ENCODE measurements at regions not wholly inside any gene's neighbourhood (a gene's known extent, or its start where the extent isn't known, plus 50 kb on each side); places are given as distances from the start of the nearest gene placed in this dataset.

DNA sequence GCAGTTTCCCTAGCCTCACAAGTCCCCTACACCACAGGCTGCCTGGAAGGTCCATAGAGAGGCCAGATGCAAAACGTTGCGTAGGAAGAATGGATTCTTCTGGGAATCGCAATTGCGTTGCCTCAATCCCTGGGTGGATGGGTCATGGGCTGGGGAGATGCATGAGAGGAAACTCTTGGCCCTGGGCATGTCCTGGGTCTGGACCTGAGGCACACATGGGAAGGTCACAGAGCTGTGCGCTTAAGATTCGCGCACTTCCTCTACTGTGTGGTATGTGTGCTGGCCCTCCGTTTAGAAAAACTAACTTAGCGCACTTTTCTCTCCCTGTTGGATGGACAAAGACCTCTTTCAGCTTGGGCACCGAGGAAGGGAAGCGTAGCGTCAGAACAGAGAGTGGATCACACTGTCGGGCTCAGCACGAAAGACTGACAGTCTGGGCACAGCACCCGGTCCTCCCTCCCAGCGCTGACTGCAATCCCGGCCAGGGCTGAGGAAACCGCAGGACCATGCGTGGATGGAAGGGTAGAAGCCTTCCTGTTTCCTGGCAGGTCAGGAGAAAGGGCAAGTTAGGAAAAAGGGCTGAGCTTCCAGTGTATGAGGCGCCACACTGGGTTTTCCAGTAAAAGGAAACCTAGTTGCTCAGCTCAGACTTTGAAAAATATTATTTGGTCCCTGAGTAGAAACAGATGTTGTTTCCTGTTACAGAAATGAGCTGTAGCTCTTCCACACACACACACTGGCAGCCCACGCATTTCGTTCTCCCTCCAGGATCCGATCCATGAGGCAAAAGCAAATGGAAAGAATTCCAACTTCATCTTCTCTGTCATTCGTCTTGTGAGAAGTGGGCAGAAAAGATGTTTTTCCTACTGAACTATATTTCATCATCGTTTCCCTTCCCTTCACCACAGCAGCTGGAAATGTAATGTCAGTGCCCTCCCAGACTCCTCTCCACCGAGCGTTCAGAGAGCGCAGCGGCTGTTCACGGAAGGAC, 86.0 kb downstream of the ING1 start:
- Histone ChIP-seq H3K36me3 (no peaks in the 10 kb centered on the region), H3K27me3 (peaks cover 0 to 48% (median 0%) of the 10 kb centered on the region in 4 donors), H3K27ac (replicated peaks in 1 of 4) (peak overlapping the region; percentile 29 to 58 (median 56)), H3K4me3 (peak overlapping the region; percentile 9 to 41 (median 30)), H3K9me3 (no peaks in the 10 kb centered on the region), H3K4me1 (peaks cover 0 to 21% (median 15%) of the 10 kb centered on the region in 4 donors)
- WGBS, result 28% methylated on average over 29 of the region's 30 CpGs
- TF ChIP-seq POLR2A (IDR thresholded peaks at IDR 0.05; ENCODE audit: low read depth), result no peak
- no peak for TF ChIP-seq EP300 (IDR thresholded peaks at IDR 0.05)
- TF ChIP-seq, protein P1, sequence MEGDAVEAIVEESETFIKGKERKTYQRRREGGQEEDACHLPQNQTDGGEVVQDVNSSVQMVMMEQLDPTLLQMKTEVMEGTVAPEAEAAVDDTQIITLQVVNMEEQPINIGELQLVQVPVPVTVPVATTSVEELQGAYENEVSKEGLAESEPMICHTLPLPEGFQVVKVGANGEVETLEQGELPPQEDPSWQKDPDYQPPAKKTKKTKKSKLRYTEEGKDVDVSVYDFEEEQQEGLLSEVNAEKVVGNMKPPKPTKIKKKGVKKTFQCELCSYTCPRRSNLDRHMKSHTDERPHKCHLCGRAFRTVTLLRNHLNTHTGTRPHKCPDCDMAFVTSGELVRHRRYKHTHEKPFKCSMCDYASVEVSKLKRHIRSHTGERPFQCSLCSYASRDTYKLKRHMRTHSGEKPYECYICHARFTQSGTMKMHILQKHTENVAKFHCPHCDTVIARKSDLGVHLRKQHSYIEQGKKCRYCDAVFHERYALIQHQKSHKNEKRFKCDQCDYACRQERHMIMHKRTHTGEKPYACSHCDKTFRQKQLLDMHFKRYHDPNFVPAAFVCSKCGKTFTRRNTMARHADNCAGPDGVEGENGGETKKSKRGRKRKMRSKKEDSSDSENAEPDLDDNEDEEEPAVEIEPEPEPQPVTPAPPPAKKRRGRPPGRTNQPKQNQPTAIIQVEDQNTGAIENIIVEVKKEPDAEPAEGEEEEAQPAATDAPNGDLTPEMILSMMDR (IDR thresholded peaks at IDR 0.05), result no peak
- no peak for TF ChIP-seq POLR2AphosphoS5 (IDR thresholded peaks at IDR 0.05)
- no peak for DNase-seq (ENCODE audit: extremely low spot score)
- intact Hi-C loops (cut with DNase I), result no loop called here

DNA sequence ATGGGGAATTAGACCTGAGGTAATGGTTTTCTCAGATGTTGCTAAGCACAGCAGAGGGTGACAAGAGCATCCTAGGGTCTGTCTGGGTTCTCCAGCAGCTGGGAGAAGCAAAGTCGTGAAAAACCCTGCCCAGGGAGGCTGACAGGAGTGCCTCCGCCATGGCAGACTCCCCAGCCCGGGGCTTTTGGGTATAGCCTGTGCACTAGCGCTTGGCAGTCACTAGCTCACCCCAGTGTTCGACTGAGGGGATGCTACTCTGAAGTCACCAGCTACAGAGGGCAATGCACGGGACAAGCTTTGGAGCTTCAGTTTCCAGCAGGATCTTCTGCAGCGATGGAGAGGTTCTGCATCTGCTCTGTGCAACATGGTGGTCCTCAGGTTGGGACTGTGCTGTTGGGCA, 87.5 kb downstream of the ING1 start:
- peaks cover 0 to 21% (median 15%) of the 10 kb centered on the region in 4 donors for H3K4me1 ChIP-seq
- 93% methylated on average over 5 of the region's 7 CpGs for WGBS
- intact Hi-C loops (cut with DNase I), result no loop called here
- H3K36me3 ChIP-seq, result no peaks in the 10 kb centered on the region
- no peak overlapping the region for H3K4me3 ChIP-seq
- H3K9me3 ChIP-seq, result no peaks in the 10 kb centered on the region
- TF ChIP-seq POLR2AphosphoS5 (IDR thresholded peaks at IDR 0.05) (no peak), POLR2A (IDR thresholded peaks at IDR 0.05; ENCODE audit: low read depth) (no peak), EP300 (IDR thresholded peaks at IDR 0.05) (no peak)
- TF ChIP-seq, protein P1 (IDR thresholded peaks at IDR 0.05), result no peak
- no peak for DNase-seq (ENCODE audit: extremely low spot score)
- H3K27ac ChIP-seq (replicated peaks in 1 of 4), result no peak overlapping the region
- peaks cover 0 to 46% (median 0%) of the 10 kb centered on the region in 4 donors for H3K27me3 ChIP-seq

DNA sequence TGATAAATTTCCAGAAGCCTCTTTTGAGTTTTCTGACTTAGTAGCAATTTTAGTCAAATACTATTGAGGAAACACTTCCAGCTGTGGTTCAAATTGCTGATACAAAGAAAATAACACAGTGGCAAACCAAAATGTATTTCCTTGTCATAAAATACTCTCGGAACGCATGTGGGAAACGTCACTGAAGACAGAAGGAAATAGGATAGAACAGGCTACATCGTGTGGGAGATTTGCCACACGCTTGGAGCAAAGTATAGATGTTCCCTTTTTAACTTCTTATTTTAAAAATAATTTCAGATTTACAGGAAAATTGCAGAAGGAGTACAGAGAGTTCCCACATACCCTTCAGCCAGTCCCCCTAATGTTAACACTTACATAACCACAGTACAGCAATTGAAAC, 88.8 kb downstream of the ING1 start:
- peaks cover 0 to 43% (median 0%) of the 10 kb centered on the region in 4 donors for H3K27me3 ChIP-seq
- TF ChIP-seq, protein P1 (IDR thresholded peaks at IDR 0.05), result no peak
- TF ChIP-seq POLR2AphosphoS5 (IDR thresholded peaks at IDR 0.05), result no peak
- no peak for TF ChIP-seq POLR2A (IDR thresholded peaks at IDR 0.05; ENCODE audit: low read depth)
- no peak for TF ChIP-seq EP300 (IDR thresholded peaks at IDR 0.05)
- no peaks in the 10 kb centered on the region for H3K36me3 ChIP-seq
- no peak overlapping the region for H3K27ac ChIP-seq (replicated peaks in 1 of 4)
- no peak overlapping the region for H3K4me3 ChIP-seq
- no peaks in the 10 kb centered on the region for H3K9me3 ChIP-seq
- H3K4me1 ChIP-seq, result peaks cover 0 to 21% (median 15%) of the 10 kb centered on the region in 4 donors
- whole genome bisulfite sequencing, result 75% methylated on average over 5 of the region's 5 CpGs
- no peak for DNase-seq (ENCODE audit: extremely low spot score)
- intact Hi-C loops (cut with DNase I), result no loop called here

DNA sequence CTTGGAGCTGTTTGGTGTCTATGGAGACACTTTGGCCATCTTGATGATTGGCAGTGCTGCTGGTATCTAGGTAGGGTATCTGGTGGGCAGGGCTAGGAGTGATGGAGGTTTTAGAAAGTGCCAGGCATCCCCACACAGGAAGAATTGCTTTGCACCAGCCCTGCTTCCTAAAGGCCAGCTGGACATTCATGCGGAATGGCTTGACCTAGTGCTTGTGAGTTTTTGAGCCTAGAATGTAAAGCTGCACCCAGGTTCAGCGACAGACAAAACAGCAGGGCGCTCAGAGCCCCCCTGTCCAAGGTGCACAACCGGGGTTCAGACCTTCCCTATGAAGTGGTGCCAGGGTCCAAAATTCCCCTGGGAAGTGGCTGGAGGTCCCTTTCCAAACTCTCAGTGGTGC, 93.1 kb downstream of the ING1 start:
- intact Hi-C loops (cut with DNase I), result no loop called here
- no peak for DNase-seq (ENCODE audit: extremely low spot score)
- H3K27ac ChIP-seq (replicated peaks in 1 of 4), result no peak overlapping the region
- TF ChIP-seq EP300 (IDR thresholded peaks at IDR 0.05) (no peak), POLR2A (IDR thresholded peaks at IDR 0.05; ENCODE audit: low read depth) (no peak), POLR2AphosphoS5 (IDR thresholded peaks at IDR 0.05) (no peak)
- TF ChIP-seq, protein P1 (IDR thresholded peaks at IDR 0.05), result no peak
- 100% methylated on average over 1 of the region's 4 CpGs for WGBS
- H3K9me3 ChIP-seq, result no peaks in the 10 kb centered on the region
- H3K4me1 ChIP-seq, result peaks cover 0 to under 1% (median 0%) of the 10 kb centered on the region in 4 donors
- no peaks in the 10 kb centered on the region for H3K36me3 ChIP-seq
- H3K4me3 ChIP-seq, result no peak overlapping the region
- peaks cover 0 to 39% (median 7%) of the 10 kb centered on the region in 4 donors for H3K27me3 ChIP-seq

Measured in esophagus muscularis mucosa (tissue), 4 donors.